Stimulated activated CD4-positive, alpha-beta T cell treated with anti-CD3 and anti-CD28 coated beads, Interleukin-4, amount 100 ng/mL, for 48 hours (primary cell): ENCODE measurements at regions not wholly inside any gene's neighbourhood (a gene's known extent, or its start where the extent isn't known, plus 50 kb on each side); places are given as distances from the start of the nearest gene placed in this dataset.

ENCODE experiments used
- DNase-seq, 2 donors: peaks; one replicate each; pipeline ENCODE4 v3.0.0-alpha.2; 2020; ENCODE audit warnings: low read depth in 2 of 2

DNA sequence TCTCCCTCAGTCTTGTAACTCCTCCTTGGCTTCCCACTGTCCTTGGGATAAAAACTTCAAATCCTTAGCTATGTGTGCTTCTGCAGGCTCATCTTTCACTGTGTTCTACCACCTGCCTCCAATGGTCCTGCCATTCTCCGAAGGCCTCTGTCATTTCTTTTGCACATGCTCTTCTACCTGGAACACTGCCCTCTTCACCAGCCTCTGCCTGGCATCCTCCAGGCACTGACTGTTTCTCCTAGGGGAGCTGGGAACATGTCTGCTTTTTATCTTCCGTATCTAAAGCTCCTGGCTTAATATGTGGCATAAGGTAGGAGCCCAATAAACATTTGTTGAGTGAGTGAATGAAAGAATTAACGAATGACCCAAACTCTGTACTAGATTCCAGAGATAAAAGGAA is 603.3 kb upstream of the TMEM132C start:
- no peak for DNase-seq

DNA sequence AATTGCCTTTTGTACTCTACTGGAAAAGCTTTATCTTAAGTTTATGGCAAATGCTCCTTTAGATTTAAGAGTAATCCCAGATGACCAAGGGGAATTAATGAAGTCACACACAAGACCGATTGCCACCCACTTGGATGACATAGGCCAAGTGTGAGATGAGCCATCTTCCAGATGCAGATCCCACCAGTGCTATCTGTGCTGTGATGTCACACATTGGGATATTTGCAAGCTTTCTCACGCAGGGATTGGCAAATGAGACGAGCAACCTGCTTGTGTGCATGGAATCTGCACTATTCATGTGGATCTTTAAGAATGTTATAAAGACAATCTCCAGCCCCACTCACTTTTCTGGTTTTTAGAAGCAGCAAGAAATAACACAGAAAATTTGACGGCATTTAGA is 602.1 kb upstream of the TMEM132C start:
- DNase-seq: no peak

DNA sequence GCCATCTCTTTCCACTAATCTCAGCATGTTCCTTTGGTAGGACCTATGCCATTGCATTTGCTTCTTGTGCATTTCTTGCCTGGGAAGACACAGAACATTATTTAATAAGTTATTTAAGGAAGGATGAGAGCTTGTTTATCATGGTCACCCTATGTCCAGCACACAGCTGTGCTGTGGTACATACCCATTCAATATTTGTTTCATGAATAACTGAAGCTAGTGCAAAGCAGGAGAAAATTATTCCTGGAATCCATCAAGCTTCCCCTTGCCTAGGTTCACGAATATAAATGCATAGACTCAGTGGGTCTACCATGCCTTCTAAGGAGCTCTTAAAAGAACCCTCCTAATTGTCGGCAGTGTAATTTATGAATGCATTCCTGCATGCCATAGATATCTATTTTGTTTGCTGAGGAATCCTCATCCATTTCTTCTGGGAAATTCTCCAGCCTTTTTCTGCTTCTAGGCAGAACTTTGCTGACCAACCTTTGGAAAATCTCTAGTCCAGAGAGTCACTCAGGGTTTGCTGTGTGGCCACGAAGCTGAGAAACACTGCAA is 599.8 kb upstream of the TMEM132C start:
- no peak for DNase-seq

DNA sequence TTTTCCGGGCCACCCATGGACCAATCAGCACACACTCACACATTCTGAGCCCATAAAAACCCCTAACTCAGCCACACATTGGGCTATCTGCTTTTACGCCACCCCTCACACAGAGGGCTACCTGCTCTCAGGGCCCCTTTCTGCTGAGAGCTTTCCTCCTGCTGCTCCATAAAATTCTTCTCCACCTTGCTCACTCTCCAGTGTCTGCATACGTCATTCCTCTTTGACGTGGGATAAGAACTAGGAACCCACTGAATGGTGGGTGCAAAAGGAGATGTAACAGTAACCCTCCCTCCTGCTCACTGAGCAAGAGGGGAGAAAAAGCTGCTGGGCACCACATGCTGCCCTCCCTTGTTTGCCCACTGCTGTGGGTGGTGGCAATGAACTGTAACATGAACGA is 596.7 kb upstream of the TMEM132C start:
- DNase-seq: no peak

DNA sequence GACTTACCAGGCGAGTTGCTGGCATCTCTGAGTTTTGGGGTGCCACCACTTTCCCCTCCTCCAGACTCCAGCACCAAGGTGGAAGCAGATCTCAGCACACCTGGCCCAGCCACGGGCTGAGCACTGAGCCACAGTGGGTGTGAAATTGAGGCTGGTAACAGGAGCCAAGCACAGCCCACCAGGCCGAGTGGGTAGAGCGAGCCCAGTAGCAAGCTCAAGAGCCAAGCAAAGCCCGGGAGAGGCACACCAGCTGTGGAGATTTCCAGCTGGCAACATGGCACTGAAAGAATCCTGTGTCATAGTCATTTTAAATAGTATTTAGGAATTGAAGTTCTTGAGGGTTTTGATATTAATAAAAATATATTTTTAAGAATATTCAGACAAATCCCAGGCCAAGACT is 596.2 kb upstream of the TMEM132C start:
- DNase-seq: no peak

DNA sequence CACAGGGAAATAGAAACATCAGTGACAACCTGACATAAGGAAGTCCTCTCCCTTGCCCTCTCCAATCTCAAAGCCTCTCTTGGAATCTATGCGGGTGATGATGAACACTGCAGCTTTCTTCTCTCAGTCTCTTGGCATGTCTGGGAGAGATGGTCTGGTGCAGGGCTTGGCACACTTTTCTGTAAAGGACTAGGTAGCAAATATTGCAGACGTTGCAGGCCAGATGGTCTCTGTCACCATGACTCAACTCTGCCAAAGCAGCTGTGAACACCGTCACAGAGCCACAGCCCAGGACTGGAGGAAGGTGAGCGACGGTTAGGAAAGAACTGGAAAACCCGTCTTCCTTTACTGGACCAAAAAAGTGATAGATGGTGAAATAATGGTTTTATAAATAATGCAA is 591.0 kb upstream of the TMEM132C start:
- DNase-seq: no peak

DNA sequence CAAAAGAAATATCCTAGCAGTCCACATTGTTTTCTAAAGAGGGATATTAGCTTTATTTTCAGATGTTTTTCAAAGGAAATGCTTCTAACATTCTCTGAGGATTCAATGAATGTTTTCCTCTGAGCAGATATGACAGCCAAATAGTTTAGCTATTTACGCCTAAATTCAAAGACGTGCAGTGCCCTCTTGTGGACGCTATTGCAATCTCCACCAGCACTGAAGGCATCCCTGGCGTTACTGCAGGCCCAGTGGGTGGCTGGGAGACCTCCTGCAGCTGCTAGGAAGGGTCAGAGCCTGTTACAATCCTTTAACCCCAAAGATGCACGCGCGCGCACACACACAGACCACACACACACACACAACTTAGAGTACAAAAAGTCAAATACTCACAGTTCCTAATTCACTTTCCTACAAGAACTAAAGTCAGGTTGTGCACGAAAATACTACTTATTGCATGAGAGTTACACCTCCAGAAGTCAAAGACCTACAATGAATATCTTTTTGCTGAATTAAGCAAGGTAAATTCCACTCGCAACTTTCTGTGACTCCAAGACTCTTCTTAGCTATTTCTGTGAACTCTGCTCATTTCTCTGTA is 589.3 kb upstream of the TMEM132C start:
- DNase-seq: peak; percentile 23 to 37

DNA sequence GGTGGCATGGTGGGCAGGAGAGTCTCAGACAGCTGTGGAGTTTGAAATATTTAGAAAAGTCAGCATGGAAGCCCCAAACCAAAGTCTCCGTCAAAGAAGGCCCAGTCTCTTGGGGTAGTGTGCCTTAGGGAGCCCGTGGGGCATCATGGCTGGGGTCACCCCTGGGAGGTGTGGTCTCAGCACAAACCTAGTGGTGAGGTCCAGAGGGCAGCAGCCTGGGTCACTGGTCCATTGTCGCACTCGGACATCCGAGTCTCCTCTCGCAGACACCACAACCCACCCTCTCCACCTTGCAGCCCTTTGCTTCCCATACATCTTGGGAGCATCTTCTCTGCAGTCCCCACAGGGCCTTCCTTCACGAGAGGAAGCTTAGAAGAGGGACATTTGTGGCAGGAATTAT is 588.0 kb upstream of the TMEM132C start:
- DNase-seq: no peak

DNA sequence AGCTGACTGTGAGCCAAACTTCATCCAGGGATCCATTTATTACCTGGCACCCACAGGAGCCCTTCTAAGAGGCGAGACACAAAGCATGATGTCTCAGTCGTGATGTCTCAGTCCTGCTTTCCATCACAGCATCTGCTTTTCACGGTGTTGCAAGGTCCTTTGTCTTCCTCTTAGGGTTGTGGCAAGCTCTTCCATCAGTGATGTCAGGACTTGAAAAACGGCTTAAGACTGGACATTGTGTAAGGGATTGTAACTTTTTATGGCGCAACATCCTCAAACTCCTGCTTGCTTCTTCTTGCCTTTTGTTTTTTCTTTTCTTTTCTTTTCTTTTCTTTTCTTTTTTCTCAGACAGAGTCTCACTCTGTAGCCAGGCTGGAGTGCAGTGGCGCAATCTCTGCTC is 586.5 kb upstream of the TMEM132C start:
- DNase-seq: no peak

DNA sequence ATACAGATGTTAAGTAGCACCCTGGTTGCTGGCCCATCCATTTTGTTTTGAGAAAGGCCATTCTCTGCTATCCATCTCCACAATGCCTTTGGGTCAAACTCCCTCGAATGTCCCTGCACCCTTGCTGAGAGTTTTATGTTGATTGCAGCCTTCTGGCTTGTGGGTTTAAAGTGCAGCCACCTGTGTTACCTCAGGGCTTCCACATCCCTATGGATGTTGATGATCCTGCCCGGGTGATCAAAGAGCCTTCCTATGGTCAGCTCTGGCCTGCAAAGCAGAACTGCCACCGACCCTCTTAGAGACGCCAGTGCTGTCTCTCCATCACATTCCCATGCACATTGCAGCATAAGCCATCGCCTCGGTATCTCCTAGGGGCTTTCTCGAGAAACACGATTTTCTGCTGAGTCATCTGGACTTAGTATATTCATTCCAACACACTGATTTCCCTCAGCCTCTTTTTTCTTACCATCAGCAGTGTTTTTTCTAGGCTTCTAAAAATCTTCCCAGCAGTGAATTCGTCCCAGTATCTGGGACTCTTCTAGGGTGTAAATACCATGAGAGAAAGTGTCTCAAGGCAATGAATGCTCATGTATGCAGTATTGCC is 585.7 kb upstream of the TMEM132C start:
- no peak for DNase-seq

DNA sequence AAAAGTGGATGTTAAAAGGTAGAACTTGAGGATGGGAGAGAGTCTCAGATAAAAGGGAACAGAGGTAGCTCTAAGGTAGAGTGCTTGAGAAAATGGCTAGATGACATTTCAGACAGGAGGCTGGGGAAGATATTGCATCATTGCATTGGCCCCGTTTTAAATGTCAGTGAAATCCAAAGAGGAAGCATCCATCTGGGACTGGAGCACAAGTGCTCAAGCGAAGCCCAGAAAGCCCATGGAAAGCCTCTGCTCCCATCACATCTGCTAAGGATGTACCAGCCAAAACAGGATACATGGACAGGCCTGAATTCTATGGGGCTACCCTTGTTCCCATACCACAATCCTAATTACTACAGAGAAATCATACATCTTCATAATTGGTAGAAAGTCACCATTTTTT is 581.5 kb upstream of the TMEM132C start:
- no peak for DNase-seq

DNA sequence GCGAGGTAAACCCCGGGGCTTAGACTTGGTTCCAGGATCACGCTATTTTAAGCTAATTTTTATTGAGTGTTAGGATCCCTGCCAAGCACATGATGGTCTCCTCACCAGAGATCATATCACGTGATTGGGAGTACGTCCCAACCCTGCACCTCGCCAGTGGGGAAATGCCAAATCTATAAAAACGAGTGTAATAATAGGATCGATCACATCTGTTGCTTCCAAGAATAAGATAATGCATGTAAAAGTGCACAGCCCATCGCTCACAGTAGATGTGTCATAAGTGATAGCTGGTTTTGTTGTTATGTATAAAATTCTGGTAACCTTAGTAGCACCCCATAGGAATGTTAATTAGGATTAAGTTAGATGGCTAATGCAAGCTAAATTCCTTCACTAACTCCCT is 581.0 kb upstream of the TMEM132C start:
- no peak for DNase-seq

DNA sequence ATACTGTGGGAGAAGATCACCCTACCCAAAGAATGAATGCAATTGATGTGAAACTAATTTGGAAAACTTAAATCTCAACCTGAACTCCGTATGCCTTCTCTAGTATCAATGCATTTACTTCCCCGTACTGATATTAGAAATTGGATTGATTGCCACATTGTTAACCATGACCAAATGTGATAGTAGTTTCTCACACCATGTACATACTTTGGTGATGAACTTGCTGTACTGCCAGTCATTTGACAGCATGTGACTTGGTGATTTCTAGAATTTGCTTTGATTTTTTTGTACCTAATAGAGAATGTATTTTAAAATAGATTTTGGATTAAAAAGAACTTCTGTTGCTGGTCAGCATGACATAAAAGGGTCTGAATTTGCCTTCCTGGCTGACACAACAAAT is 579.8 kb upstream of the TMEM132C start:
- no peak for DNase-seq

DNA sequence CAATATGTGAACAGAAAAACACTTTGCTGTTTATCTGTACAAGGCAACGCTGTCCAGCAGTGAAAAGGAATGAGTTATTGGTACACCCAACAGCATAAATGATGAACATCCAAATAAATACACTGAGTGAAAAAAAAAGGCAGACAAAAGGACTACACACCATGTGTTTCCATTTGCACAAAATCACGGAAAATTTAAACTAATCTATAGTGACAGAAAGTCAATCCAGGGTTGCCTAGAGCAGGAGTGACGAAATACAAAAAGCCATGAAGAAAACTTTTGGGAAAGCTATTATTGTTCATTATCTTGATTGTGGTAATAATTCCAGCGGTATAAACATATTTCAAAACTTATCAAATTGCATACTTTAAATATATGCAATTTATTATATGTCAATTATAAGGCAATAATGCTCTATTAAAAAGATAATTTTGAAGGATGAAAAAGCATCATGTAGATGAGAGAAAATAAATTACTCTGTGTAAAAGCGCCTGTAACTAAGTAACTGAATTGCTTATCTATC is 578.0 kb upstream of the TMEM132C start:
- DNase-seq: no peak

DNA sequence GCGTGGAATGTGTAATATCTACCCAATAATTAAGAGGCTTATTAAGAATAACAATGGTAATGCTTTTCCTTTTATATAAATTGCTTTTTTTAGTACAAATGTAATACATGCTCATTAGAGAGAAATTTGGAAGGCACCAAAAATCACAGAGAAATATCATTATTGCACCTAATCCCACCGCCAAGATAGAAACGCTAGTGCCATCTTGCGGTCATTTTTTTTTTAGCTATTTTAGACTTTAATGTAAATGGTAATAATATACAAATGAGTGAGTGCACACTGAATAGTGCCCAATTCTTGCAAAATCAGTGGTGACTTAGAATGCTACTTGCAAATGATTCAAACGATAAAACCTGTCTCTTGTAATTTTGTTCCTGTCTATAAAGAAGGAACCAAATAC is 576.8 kb upstream of the TMEM132C start:
- no peak for DNase-seq

DNA sequence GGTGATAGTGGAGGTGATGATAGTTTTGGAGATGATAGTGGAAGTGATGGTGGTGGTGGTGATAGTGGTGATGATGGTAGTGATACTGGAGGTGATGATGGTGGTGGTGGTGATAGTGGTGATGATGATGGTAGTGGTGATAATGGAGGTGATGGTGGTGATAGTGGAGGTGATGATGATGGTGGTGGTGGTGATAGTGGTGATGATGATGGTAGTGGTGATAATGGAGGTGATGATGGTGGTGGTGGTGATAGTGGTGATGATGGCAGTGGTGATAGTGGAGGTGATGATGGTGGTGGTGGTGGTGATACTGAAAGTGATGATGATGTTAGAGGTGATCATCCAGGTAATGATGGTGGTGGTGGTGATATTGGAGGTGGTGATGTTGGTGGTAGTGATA is 570.0 kb upstream of the TMEM132C start:
- DNase-seq: no peak

DNA sequence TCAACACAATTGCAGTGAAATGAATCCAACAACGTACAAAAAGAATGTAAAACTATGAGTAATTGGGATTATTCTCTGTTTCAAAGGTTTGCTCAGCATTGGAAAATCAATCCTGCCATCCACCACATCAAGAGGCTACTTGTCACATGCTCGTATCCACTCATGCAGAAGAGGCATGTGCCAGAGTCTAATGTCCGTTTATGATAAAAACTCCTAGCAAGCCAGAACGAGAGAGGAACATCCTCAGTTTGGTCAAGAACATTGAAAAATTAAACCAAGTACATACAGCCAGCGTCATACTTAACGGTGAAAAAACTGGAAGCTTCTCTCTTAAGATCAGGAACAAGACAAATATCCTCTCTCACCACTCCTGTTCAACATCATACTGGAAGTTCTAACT is 563.9 kb upstream of the TMEM132C start:
- DNase-seq: no peak

DNA sequence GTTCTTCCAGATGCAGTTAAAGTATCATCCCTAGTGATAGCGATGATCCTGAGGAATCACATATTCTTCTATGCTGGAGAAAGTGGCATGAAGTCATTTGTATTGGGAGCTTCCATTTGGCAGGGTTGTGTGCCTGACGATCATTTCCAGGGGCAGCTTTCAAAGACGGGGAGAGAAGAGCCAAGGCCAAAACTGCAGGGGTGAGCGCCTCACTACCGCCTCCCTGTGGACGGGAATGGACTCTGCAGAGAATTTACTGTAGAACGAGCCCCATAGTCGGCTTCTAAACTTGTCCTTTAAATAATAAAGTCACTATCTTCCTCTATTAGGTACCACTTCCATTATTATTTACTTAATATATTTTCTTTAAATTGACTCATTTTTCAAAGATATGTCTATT is 555.9 kb upstream of the TMEM132C start:
- DNase-seq: no peak

DNA sequence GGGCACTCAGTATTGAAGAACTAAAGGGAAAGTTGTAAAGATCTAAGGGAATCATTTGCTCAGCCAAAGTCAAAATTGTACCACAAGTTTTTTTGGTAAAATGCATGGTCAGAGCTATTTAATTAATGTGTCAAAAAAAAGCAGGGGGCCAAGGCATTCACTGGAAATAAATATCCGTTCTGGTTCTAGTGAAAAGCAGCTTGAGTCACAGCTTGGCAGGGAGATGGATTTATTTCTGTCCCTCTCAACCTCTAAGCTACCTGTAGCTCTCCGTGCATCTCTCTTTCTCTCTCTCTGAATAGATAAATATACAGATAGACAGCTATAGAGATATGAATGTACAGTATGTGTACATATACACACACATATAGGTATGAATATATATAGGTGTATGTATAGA is 554.4 kb upstream of the TMEM132C start:
- DNase-seq: no peak

DNA sequence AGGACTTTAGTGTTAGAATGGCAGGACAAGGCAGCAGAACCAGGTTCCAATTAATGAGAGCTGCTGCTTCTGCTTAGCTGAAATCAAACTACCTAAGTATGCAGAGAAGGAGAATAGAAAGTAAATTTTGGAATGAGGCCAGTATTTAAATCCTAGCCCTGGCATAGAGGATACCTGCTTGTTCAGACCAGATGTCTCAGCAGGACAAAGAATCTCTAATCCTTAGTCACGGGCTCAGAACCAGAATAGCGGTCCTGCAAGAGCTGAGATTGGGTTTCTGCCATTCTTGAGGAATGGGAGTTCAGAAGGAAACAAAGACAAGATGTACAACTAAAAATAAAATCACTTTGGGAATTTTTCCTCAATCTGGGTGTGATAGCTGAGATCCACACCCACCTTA is 550.8 kb upstream of the TMEM132C start:
- DNase-seq: no peak

DNA sequence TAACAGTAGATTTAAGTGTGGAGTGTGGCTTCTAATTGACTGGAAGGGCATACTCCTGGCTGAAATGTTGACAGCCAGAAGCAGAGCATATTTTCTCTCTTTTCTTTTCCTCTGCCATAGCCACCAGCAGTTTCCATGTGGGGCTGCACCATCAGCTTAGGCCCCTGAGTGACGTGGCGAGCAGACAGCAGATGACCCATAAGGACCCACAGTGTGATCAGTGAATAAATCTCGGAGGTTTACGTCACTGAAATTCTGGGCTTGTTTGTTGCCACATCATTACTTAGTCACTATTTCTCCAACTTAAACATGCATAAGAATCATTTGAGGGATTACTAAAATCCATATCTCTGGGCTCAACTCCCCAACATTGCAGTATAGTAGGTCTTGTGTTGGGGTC is 549.7 kb upstream of the TMEM132C start:
- DNase-seq: no peak

DNA sequence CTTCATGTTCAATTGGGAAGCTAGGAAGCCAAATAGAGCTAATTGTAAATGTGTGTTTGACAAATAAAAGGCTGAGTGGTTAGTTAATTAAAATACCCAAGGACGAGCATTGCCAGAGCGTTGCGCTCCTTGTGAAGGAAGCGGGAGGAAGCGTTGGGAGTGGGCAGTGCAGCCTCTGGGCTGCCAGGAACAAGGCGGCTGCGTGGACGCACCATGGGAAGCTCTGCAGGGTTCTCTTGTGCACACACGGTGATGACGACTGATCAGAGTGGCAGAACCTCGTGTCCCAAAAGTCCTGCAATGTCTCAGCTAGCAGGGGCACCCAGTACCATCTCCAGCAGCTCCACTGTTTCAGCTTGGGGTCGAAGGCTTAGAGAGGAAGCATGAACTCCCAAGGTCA is 546.6 kb upstream of the TMEM132C start:
- DNase-seq: no peak

DNA sequence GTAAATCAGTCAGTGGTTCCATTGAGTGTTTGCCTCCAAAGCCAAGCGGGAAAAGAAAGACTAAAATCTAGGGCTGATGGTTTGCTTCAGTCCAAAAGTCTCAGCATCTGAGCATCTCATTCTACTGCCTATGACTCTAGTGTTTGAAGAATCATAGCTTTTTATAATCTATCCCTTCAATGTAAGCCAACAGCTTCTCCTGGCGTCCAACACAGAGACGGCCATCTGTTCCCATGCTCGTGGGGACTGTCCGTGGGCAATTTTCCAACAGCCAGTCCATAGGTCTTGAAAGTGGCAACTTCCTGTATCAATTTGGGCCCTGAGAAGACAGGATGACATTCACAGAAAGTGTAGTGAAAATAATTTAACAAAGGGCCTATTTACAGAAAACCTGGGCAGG is 544.4 kb upstream of the TMEM132C start:
- DNase-seq: no peak

DNA sequence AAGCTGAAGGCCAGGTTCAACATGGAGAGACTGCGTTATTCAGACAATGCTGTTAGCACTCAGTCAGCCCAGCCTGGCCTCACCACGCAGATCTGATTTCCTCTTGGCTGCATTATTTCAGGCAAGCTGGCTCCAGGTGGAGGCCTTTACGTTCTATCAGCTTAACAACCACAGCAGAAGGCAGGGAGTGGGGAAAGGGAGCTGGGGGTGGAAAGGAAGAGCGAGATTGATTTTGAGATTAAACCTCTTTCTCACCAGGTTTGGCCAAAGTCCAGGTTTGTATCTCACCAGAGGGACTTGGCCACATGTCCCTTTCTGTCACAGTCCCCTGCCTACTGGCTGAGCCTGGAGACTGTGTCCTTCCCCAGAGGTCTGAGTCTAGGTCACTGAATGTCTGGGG is 543.7 kb upstream of the TMEM132C start:
- no peak for DNase-seq
